K562 (cell line): ENCODE measurements at regions not wholly inside any gene's neighbourhood (a gene's known extent, or its start where the extent isn't known, plus 50 kb on each side); places are given as distances from the start of the nearest gene placed in this dataset.

ENCODE experiments used
- BRF1 ChIP-seq: IDR thresholded peaks from 3 replicates; pipeline ENCODE4 v1.6.1; 2011; ENCODE audit warnings: borderline replicate concordance, mild to moderate bottlenecking; ENCODE audit not compliant: insufficient read length; ENCODE audit errors: extremely low read depth
- ETV6 ChIP-seq, 3 experiments: fragments of 150-350 bp in 1 of 3; sonication (generic) in 1 of 3; formaldehyde crosslinking in 1 of 3; IDR thresholded peaks; 2 replicates each; pipeline versions ENCODE4 v1.6.1 to v1.8.0; 2014 to 2022; ENCODE audit warnings: borderline replicate concordance in 2 of 3, low read depth in 2 of 3, antibody characterized with exemption in 1 of 3, low read length in 1 of 3, mild to moderate bottlenecking in 1 of 3, missing genetic modification reagents in 1 of 3

DNA sequence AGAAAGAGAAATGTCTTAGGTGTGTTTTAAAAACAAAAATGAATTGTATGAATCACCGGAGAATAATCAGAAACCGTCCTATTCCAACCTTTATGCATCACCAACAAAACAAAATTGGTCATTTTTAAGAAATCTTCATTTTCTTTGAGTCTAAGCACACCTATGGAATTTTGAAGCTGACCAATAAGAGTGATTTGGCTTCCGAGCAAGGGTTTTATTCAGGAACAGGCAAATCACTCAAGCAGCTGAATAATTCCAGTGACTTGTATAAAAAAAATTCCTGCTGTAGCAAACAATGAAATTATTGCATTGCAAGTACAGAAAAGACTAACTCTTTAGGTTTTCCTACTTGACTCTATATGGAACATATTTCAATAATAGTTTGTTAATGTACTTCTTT lies 83.8 kb upstream of the FNDC3B start:
- no peak for TF ChIP-seq ETV6 (IDR thresholded peaks at IDR 0.05; ENCODE audit: borderline replicate concordance in 1 of 2, low read depth in 2 of 2, low read length in 1 of 2)
- no peak for TF ChIP-seq ETV6 (CRISPR knock-in tag; IDR thresholded peaks at IDR 0.05; ENCODE audit: borderline replicate concordance)
- TF ChIP-seq BRF1, result no peak
